Subcutaneous abdominal adipose tissue (tissue), 5 donors: ENCODE measurements at regions not wholly inside any gene's neighbourhood (a gene's known extent, or its start where the extent isn't known, plus 50 kb on each side); places are given as distances from the start of the nearest gene placed in this dataset.
A peak's percentile ranks its signal among the peaks of the same experiment; 100 is the strongest.

Experiments
- H3K27ac ChIP-seq: one replicate; pipeline ENCODE4 v1.7.0; 2013; ENCODE audit warnings: low read depth, mild to moderate bottlenecking, inconsistent platforms, low read length, moderate library complexity
- H3K27me3 ChIP-seq, 5 donors: one replicate each; pipeline ENCODE4 v1.7.0; 2013; ENCODE audit warnings: low read length in 5 of 5, inconsistent platforms in 1 of 5; ENCODE audit not compliant: control insufficient read depth in 5 of 5, insufficient read depth in 4 of 5
- H3K36me3 ChIP-seq, 5 donors: one replicate each; pipeline ENCODE4 v1.7.0; 2013; ENCODE audit warnings: low read length in 5 of 5; ENCODE audit not compliant: control insufficient read depth in 5 of 5, insufficient read depth in 5 of 5
- H3K4me1 ChIP-seq, 5 donors: one replicate each; pipeline ENCODE4 v1.7.0; 2013; ENCODE audit warnings: low read length in 5 of 5, mild to moderate bottlenecking in 3 of 5, moderate library complexity in 1 of 5; ENCODE audit not compliant: control insufficient read depth in 5 of 5, insufficient read depth in 5 of 5
- H3K4me3 ChIP-seq, 5 donors: one replicate each; pipeline ENCODE4 v1.7.0; 2013; ENCODE audit warnings: low read length in 5 of 5, low read depth in 1 of 5
- H3K9ac ChIP-seq, 5 donors: one replicate each; pipeline ENCODE4 v1.7.0; 2013; ENCODE audit warnings: low read length in 5 of 5, mild to moderate bottlenecking in 4 of 5, moderate library complexity in 3 of 5
- H3K9me3 ChIP-seq, 5 donors: one replicate each; pipeline ENCODE4 v1.7.0; 2013; ENCODE audit warnings: low read length in 5 of 5; ENCODE audit not compliant: control insufficient read depth in 5 of 5
- donor health status: healthy.
- donor health status: healthy.
- donor health status: healthy.
- donor health status: healthy.
- donor health status: healthy.

- Histone ChIP-seq H3K27ac (no peak overlapping the region), H3K27me3 (no peaks in the 10 kb centered on the region), H3K36me3 (no peaks in the 10 kb centered on the region), H3K4me3 (no peak overlapping the region), H3K4me1 (peaks cover 7 to 19% (median 15%) of the 10 kb centered on the region in 5 donors), H3K9me3 (no peaks in the 10 kb centered on the region), H3K9ac (no peak overlapping the region)
Measured at GRCh38 chr3:188049606-188050530, 104.1 kb upstream of the LPP start.

GRCh38 chr3:188051801-188052168 lies 102.2 kb upstream of the LPP start:
- Histone ChIP-seq H3K4me1 (peaks cover 7 to 19% (median 15%) of the 10 kb centered on the region in 5 donors), H3K9ac (peak overlapping the region in 1 of 5 donors; percentile 65), H3K27me3 (no peaks in the 10 kb centered on the region), H3K9me3 (no peaks in the 10 kb centered on the region), H3K36me3 (no peaks in the 10 kb centered on the region), H3K27ac (peak overlapping the region; percentile 81), H3K4me3 (peak overlapping the region in 3 of 5 donors; percentile 24 to 54 (median 27))

GRCh38 chr3:188052169-188053035 lies 101.6 kb upstream of the LPP start:
- H3K9me3 ChIP-seq = no peaks in the 10 kb centered on the region
- H3K27me3 ChIP-seq = no peaks in the 10 kb centered on the region
- H3K4me3 ChIP-seq = peak overlapping the region in 1 of 5 donors; percentile 28
- peak overlapping the region; percentile 81 for H3K27ac ChIP-seq
- H3K4me1 ChIP-seq = peaks cover 7 to 19% (median 15%) of the 10 kb centered on the region in 5 donors
- H3K9ac ChIP-seq = peak overlapping the region in 1 of 5 donors; percentile 21
- H3K36me3 ChIP-seq = no peaks in the 10 kb centered on the region

GRCh38 chr3:188053036-188053340 lies 101.0 kb upstream of the LPP start:
- Histone ChIP-seq H3K36me3 (no peaks in the 10 kb centered on the region), H3K27me3 (no peaks in the 10 kb centered on the region), H3K9me3 (no peaks in the 10 kb centered on the region), H3K27ac (peak overlapping the region; percentile 81), H3K4me1 (peaks cover 7 to 19% (median 15%) of the 10 kb centered on the region in 5 donors), H3K9ac (peak overlapping the region in 1 of 5 donors; percentile 21), H3K4me3 (no peak overlapping the region)

- Histone ChIP-seq H3K4me1 (peaks cover 7 to 19% (median 15%) of the 10 kb centered on the region in 5 donors), H3K36me3 (no peaks in the 10 kb centered on the region), H3K9me3 (no peaks in the 10 kb centered on the region), H3K27me3 (no peaks in the 10 kb centered on the region), H3K27ac (no peak overlapping the region), H3K4me3 (no peak overlapping the region), H3K9ac (no peak overlapping the region)
Measured at GRCh38 chr3:188053710-188054380, 100.1 kb upstream of the LPP start.

GRCh38 chr3:188054541-188054940 lies 99.4 kb upstream of the LPP start:
- Histone ChIP-seq H3K36me3 (no peaks in the 10 kb centered on the region), H3K4me1 (peaks cover 7 to 19% (median 15%) of the 10 kb centered on the region in 5 donors), H3K9ac (no peak overlapping the region), H3K27me3 (no peaks in the 10 kb centered on the region), H3K27ac (no peak overlapping the region), H3K4me3 (no peak overlapping the region), H3K9me3 (no peaks in the 10 kb centered on the region)

- Histone ChIP-seq H3K36me3 (no peaks in the 10 kb centered on the region), H3K4me1 (peaks cover 7 to 19% (median 15%) of the 10 kb centered on the region in 5 donors), H3K27ac (no peak overlapping the region), H3K9ac (no peak overlapping the region), H3K27me3 (no peaks in the 10 kb centered on the region), H3K9me3 (no peaks in the 10 kb centered on the region), H3K4me3 (no peak overlapping the region)
Measured at GRCh38 chr3:188055388-188055787, 98.6 kb upstream of the LPP start.

- H3K9ac ChIP-seq = no peak overlapping the region
- no peaks in the 10 kb centered on the region for H3K36me3 ChIP-seq
- H3K27me3 ChIP-seq = no peaks in the 10 kb centered on the region
- no peak overlapping the region for H3K27ac ChIP-seq
- peaks cover 6 to 16% (median 14%) of the 10 kb centered on the region in 5 donors for H3K4me1 ChIP-seq
- H3K4me3 ChIP-seq = no peak overlapping the region
- H3K9me3 ChIP-seq = no peaks in the 10 kb centered on the region
Measured at GRCh38 chr3:188057124-188057523, 96.8 kb upstream of the LPP start.

GRCh38 chr3:188058569-188059184 lies 95.3 kb upstream of the LPP start:
- Histone ChIP-seq H3K4me3 (no peak overlapping the region), H3K4me1 (peaks cover 0 to 6% (median 3%) of the 10 kb centered on the region in 5 donors), H3K36me3 (no peaks in the 10 kb centered on the region), H3K27ac (no peak overlapping the region), H3K27me3 (no peaks in the 10 kb centered on the region), H3K9ac (no peak overlapping the region), H3K9me3 (no peaks in the 10 kb centered on the region)
